Transverse colon (tissue), 4 donors: ENCODE measurements at regions not wholly inside any gene's neighbourhood (a gene's known extent, or its start where the extent isn't known, plus 50 kb on each side); places are given as distances from the start of the nearest gene placed in this dataset.

Experiments used
- DNase-seq: peaks from one replicate; pipeline ENCODE4 v3.0.0-alpha.2; 2019
- H3K27ac ChIP-seq, 4 donors: fragments of 200-600 bp; sonication (generic); 2 replicates each; pipeline ENCODE4 v1.5.1; 2016 to 2018; ENCODE audit warnings: inconsistent platforms in 4 of 4
- H3K27me3 ChIP-seq: fragments of 200-600 bp; sonication (generic); 2 replicates; pipeline ENCODE4 v1.5.1; 2017; ENCODE audit warnings: inconsistent platforms
- H3K36me3 ChIP-seq, 4 donors: fragments of 200-600 bp; sonication (generic); 2 replicates each; pipeline ENCODE4 v1.5.1; 2017 to 2019; ENCODE audit warnings: inconsistent platforms in 4 of 4
- H3K4me1 ChIP-seq, 4 donors: fragments of 200-600 bp; sonication (generic); 2 replicates each; pipeline ENCODE4 v1.5.1; 2017 to 2020; ENCODE audit warnings: inconsistent platforms in 4 of 4
- H3K4me3 ChIP-seq, 4 donors: fragments of 200-600 bp; sonication (generic); 1 replicate in 1 of 4; 2 replicates in 3 of 4; pipeline versions ENCODE4 v1.5.1 to v1.6.1; 2017 to 2019; ENCODE audit warnings: inconsistent platforms in 4 of 4
- H3K9me3 ChIP-seq, 2 donors: fragments of 200-600 bp; sonication (generic); 2 replicates each; pipeline ENCODE4 v1.5.1; 2017 to 2019; ENCODE audit warnings: inconsistent platforms in 2 of 2
- EP300 ChIP-seq: sonication (generic); formaldehyde crosslinking; IDR thresholded peaks from one replicate; pipeline ENCODE4 v1.6.1; 2017; ENCODE audit warnings: antibody characterized with exemption, low read depth
- POLR2A ChIP-seq: fragments of 450-650 bp; IDR thresholded peaks from one replicate; pipeline ENCODE4 v1.6.1; 2016; ENCODE audit warnings: antibody characterized with exemption, mild to moderate bottlenecking, moderate library complexity
- POLR2AphosphoS5 ChIP-seq, 3 donors: sonication (generic); formaldehyde crosslinking; IDR thresholded peaks; one replicate each; pipeline ENCODE4 v1.6.1; 2016; ENCODE audit warnings: antibody characterized with exemption in 3 of 3
- WGBS, 2 donors: methylation state at CpG; one replicate each; pipeline ENCODE4 v1.1.5; 2018; ENCODE audit warnings: low coverage in 1 of 2; 5-methylcytosine and 5-hydroxymethylcytosine counted together
- in situ Hi-C, 4 donors: fragments of 200-750 bp; cut with MboI; loops; one replicate each; pipeline versions ENCODE4 v1.15.0 to v1.15.1; 2017; ENCODE audit warnings: low sequenced_read_pairs in 3 of 4, low pct_ligation_motif_present in 1 of 4, low pct_unique_long_range_greater_than_20kb in 1 of 4
- intact Hi-C: fragments of 100-400 bp; cut with DNase I; formaldehyde crosslinking; loops from one replicate; pipeline ENCODE4 v1.15.1; 2023; ENCODE audit warnings: low total_unique reads
- TF ChIP-seq, protein P1 (sequence below), 5 experiments: fragments of 200-600 bp in 3 of 5; fragments of 450-650 bp in 2 of 5; sonication (generic) in 3 of 5; IDR thresholded peaks; 1 replicate in 2 of 5; 2 replicates in 3 of 5; pipeline ENCODE4 v1.5.1; 2016 to 2017; ENCODE audit warnings: antibody characterized with exemption in 5 of 5, inconsistent platforms in 3 of 5, mild to moderate bottlenecking in 2 of 5, moderate library complexity in 1 of 5

DNA sequence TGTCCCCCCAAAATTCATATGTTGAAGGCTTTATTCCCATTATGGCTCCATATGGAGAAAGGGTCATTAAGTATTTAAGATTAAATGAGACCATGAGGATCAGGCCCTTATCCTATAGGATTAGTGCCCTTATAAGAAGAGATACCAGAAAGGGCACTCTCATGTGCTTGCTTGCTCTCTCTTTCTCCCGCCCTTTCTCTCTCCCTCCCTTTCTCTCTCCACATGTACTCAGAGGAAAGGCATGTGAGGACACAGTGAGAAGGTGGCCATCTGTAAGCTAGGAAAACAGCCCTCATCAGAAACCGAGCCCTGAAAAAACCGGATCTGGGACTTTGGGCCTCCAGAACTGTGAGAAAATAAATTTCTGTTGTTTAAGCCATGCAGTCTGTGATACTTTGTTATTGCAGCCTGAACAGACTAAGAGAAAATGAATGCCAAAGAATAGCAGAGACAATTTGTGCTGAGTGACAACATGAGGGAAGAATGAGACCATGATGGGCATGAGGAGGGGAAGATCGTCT, 300.0 kb upstream of the SLC39A10 start:
- in situ Hi-C loops, result no loop called here
- 87 to 94% methylated on average over 3 to 4 of the region's 4 CpGs for WGBS, 2 donors
- Histone ChIP-seq H3K27me3 (no peaks in the 10 kb centered on the region), H3K36me3 (no peaks in the 10 kb centered on the region), H3K4me3 (no peak overlapping the region), H3K9me3 (peaks cover 0 to 5% of the 10 kb centered on the region in 2 donors), H3K27ac (no peak overlapping the region), H3K4me1 (peaks cover 0 to 6% (median 0%) of the 10 kb centered on the region in 4 donors)
- no peak for TF ChIP-seq EP300
- TF ChIP-seq POLR2AphosphoS5 (IDR thresholded peaks at IDR 0.05), result no peak
- intact Hi-C loops, result no loop called here
- no peak for DNase-seq

GRCh38 chr2:195356026-195356425, 301.0 kb upstream of the SLC39A10 start:
- in situ Hi-C loops, result no loop called here
- intact Hi-C loops, result no loop called here
- H3K4me3 ChIP-seq, result no peak overlapping the region
- WGBS, 2 donors, result 55 to 83% methylated on average over 1 of the region's 1 CpG
- H3K9me3 ChIP-seq, result peaks cover 0 to 5% of the 10 kb centered on the region in 2 donors
- no peak for TF ChIP-seq POLR2AphosphoS5 (IDR thresholded peaks at IDR 0.05)
- no peak for TF ChIP-seq EP300
- TF ChIP-seq, protein P1, sequence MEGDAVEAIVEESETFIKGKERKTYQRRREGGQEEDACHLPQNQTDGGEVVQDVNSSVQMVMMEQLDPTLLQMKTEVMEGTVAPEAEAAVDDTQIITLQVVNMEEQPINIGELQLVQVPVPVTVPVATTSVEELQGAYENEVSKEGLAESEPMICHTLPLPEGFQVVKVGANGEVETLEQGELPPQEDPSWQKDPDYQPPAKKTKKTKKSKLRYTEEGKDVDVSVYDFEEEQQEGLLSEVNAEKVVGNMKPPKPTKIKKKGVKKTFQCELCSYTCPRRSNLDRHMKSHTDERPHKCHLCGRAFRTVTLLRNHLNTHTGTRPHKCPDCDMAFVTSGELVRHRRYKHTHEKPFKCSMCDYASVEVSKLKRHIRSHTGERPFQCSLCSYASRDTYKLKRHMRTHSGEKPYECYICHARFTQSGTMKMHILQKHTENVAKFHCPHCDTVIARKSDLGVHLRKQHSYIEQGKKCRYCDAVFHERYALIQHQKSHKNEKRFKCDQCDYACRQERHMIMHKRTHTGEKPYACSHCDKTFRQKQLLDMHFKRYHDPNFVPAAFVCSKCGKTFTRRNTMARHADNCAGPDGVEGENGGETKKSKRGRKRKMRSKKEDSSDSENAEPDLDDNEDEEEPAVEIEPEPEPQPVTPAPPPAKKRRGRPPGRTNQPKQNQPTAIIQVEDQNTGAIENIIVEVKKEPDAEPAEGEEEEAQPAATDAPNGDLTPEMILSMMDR (IDR thresholded peaks at IDR 0.05), result no peak
- no peak for TF ChIP-seq POLR2A
- H3K4me1 ChIP-seq, result peaks cover 0 to 6% (median 0%) of the 10 kb centered on the region in 4 donors
- H3K27ac ChIP-seq, result no peak overlapping the region
- DNase-seq, result no peak
- no peaks in the 10 kb centered on the region for H3K27me3 ChIP-seq
- H3K36me3 ChIP-seq, result no peaks in the 10 kb centered on the region

DNA sequence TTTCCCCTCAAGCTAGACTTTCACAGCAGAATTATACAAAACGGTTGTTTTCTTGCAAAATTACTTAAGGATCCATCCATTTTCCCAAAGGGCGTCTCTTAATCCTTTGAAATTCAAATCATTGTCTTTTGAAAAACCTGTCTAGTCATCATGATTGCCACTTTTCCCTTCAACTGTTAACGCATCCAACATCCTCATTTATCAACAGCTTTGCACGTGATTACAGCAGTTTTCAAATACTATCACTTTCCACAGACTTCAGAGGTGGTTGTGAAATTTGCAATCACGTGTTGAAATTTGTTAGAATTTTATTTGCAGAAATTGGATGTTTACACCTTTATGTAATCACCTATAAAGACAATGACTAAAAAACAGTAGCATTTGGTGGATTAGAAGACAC, 304.4 kb upstream of the SLC39A10 start:
- H3K4me1 ChIP-seq, result no peaks in the 10 kb centered on the region
- TF ChIP-seq POLR2AphosphoS5 (IDR thresholded peaks at IDR 0.05), result no peak
- no peak for TF ChIP-seq POLR2A
- TF ChIP-seq EP300, result no peak
- TF ChIP-seq, protein P1 (IDR thresholded peaks at IDR 0.05), result no peak

GRCh38 chr2:195343942-195344530, 313.0 kb upstream of the SLC39A10 start:
- no peak overlapping the region for H3K4me3 ChIP-seq
- H3K27ac ChIP-seq, result no peak overlapping the region
- H3K9me3 ChIP-seq, result no peaks in the 10 kb centered on the region
- no peak for DNase-seq
- H3K36me3 ChIP-seq, result no peaks in the 10 kb centered on the region
- 63 to 77% methylated on average over 5 of the region's 5 CpGs for WGBS, 2 donors
- intact Hi-C loops, result no loop called here
- no peak for TF ChIP-seq POLR2A
- TF ChIP-seq, protein P1 (IDR thresholded peaks at IDR 0.05), result no peak
- TF ChIP-seq EP300, result no peak
- TF ChIP-seq POLR2AphosphoS5 (IDR thresholded peaks at IDR 0.05), result no peak
- in situ Hi-C loops, result no loop called here
- no peaks in the 10 kb centered on the region for H3K4me1 ChIP-seq
- no peaks in the 10 kb centered on the region for H3K27me3 ChIP-seq

More for the DNA sequence above, 304.4 kb upstream of the SLC39A10 start:
- no peak for DNase-seq
- H3K4me3 ChIP-seq, result no peak overlapping the region
- H3K36me3 ChIP-seq, result no peaks in the 10 kb centered on the region
- H3K9me3 ChIP-seq, result peaks cover 0 to 5% of the 10 kb centered on the region in 2 donors
- H3K27ac ChIP-seq, result no peak overlapping the region
- H3K27me3 ChIP-seq, result no peaks in the 10 kb centered on the region
- intact Hi-C loops, result no loop called here
- in situ Hi-C loops, result no loop called here
- 67 to 76% methylated on average over 3 to 5 of the region's 5 CpGs for WGBS, 2 donors
